ACHN (cell line): ENCODE measurements at regions not wholly inside any gene's neighbourhood (a gene's known extent, or its start where the extent isn't known, plus 50 kb on each side); places are given as distances from the start of the nearest gene placed in this dataset.

Experiments used
- DNase-seq: peaks from one replicate; pipeline ENCODE4 v3.0.0-alpha.2; 2015
- in situ Hi-C: cut with HindIII; loops from 2 replicates; pipeline ENCODE4 v1.10.0; 2017; ENCODE audit warnings: low sequenced_read_pairs, low pct_ligation_motif_present, low pct_unique_long_range_greater_than_20kb

DNA sequence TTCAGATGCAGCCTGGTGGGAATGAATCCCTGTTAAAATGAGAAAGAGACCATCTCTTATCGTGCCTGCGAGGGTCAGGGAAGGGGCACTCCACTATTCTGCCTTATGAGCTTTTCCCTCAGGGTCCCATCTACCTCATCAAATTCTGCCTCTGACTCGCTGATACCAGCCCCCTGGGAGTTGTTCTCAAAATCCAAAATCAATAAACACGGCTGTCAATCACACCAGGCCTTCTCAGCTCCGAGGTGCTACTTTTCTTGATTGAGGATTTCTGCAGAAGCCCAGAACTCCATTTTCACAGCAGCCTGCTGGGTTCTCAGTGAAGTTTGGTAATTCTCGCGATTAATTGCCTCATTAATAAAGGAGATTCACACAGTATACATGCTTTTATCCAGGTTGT lies 312.6 kb downstream of the STIM2 start:
- DNase-seq: no peak
- in situ Hi-C loops: no loop called here

DNA sequence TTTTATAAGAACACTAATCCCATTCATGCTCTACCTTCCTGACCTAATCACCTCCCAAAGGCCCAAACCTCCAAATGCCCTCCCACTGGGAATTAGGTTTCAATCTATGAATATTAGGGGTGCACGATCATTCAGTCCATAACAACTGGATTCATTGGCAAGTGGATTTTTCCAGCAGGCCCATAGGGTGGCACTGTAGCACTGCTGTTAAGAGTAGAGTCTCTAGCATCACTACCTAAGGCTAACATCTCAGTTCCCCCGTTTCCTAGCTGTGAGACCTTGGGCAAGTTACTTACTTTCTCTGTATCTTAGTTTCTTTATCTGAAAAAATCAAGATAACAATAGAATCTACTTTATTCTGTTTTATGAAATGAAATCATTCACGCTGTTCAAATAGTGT lies 315.8 kb downstream of the STIM2 start:
- DNase-seq: peak; percentile 18
- in situ Hi-C loops: no loop called here

DNA sequence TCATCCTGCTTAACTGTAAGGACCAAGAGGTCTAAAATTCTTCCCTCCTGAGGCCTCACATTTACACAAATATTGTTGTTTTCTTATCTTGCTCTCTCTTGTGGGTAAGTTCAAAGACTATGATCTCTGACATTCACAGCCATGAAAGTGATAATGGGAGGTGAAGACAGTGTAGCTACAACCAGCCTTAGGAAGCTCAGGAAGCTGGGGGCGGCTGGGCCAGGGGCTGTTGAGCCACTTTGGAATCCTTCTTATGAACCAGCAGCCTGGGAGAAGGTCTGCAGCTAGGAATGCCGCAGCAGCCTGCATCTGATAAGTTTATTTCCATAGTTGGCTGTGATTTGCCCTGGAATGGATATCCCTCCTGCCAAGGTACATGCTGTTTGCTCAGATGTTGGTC lies 316.2 kb downstream of the STIM2 start:
- in situ Hi-C loops: no loop called here
- no peak for DNase-seq

DNA sequence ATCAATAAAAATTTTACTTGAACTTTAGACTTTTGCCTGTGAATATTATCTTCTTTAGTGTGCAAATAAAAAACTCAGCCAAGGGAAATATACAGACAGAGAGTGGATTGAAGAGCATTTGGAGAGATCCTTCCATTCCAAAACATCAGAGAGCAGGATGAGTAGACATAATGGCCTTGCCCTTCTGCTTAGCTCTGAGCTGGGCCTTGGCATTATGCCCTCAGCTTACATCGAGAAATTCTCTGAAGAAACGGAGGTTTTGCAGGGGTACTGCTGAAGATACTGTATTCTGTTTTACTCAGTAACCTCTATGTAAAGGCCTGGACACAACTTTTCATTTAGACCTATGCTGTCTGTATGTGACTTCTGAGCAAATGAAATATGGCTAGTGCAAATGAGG lies 317.4 kb downstream of the STIM2 start:
- no peak for DNase-seq
- in situ Hi-C loops: no loop called here

DNA sequence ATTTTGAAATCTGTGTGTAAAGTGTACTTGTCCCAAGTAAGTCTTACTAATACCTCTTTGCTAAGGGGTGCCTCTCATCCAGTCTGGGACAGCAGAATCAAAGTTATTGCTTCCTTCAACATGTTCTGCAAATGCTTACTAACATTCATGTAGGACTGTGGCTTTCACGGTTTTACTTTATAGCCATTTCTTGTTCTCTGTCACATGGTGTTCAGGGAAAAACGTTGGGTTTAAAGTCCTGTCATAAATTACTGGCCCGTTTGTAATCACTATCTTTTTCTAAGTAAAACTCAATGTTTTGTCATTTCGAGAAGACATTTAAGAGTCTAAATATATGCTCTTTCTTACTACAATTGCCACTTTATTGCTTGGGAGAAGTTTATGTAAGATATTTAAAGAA lies 321.1 kb downstream of the STIM2 start:
- DNase-seq: no peak
- in situ Hi-C loops: no loop called here

DNA sequence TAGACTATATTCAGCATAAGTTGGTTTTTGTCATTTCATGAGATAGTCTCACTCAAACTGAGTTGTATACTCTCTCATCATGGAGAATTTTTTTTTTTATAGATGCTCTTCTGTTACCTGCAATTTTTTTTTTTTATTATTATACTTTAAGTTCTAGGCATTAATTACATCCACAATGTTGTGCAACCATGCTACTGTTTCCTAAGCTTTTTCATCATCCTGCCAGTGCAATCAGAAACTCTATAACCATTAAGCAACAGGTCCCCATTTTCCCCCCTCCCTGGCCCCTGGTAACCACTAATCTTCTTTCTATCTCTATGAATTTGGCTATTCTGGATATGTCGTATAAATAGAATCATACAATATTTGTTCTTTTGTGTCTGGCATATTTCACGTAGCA lies 321.6 kb downstream of the STIM2 start:
- in situ Hi-C loops: no loop called here
- DNase-seq: no peak

DNA sequence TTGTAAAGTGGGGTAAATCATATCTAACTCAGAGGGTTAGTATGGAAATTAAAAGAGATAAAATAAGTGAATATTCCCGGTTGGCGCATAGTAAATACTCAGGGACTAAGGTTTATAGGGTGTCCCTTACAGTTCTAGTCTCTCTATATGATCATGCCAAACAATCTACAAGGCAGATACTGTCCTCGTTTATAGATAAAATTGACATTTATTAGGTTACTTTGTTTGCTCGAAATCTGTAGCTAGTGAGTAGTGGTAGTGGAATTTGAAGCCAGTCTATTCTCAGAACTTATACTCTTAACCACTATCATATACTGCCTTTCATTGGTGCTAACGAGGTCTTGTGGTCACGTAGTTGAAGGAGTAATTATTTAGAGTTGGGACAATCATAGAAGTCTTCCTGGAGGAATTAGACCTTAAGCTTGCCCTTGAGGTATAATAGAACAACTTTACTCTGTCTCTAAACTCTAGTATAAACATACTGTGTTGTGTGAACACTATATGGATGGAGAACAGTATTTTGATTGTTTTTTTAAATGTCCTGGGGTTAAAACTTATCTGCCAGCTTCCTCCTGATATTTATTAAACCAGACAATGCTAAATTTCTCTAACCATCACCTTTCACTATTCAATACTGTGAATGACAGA lies 324.0 kb downstream of the STIM2 start:
- in situ Hi-C loops: no loop called here
- DNase-seq: no peak

DNA sequence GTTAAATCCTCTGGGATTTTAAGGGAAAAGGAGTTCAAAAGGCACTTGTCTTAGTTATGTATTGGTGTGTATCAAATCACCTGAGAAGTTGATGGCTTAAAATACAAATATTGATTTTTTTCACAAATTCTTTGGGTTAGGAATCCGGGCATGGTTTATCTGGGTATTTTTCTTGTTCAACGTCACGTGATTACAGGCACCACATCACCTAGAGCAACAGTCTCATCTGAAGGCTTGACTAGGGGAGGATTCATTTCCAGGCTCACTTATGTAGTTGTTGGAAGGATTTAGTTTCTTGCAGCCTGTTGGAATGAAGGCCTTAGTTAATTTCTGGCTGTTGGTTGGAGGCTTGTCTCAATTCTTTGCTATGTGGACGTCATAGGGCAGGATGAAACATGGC lies 326.1 kb downstream of the STIM2 start:
- DNase-seq: no peak
- in situ Hi-C loops: no loop called here

DNA sequence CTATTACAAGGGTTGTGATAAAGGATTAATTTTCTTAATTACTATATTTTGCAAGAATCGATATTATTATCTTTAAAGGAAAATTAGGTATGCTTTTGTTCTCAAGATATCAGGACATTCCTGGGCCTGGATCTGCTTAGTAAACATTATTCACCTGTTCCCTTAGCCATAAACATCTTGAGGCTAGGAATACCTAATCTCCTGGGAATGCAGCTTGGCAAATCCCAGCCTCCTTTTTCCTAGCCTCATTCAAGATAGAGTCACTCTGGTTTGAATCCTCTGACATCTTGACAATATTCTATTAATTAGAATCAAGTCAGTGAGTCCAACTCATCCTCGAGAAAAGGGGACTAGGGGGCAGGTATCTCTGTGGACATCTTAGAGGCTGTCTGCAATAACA lies 327.1 kb downstream of the STIM2 start:
- in situ Hi-C loops: no loop called here
- no peak for DNase-seq

DNA sequence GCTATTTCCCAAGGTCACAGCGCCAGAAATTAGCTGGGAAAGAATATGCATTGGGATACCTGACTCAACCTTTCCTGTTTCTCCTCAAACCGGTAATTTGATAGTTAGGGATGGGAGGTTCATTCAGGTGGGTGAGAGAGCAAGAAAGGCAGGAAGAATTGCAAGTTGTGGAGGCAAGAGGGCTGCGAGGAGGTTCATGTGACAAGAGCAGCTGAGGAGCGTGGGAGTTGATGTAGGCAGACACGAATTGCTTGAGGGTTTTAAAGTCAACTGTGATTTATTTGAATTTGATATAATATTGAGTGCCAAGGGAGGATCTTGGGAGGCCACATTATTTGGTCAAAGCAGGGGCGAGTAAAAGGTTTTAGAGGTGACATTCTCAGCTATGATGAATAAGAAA lies 329.0 kb downstream of the STIM2 start:
- in situ Hi-C loops: no loop called here
- DNase-seq: no peak

DNA sequence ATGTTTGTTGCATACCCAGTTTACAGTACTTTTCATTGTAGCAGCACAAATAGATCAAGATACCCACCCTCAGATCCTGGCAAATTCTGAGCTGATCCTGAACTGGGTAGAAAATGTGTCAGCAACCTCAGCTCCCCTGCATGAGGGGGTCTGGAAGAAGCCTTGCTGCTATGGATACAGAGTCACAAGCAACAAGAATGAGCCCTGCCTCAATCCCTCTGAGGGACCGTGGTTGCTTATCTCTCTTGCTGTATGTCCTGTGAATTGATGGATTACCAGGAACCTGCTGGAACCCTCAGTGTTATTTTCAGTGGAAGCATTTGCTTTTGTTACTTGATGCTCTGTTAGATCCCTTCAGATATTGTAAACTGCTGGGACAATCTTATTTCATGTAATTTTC lies 331.0 kb downstream of the STIM2 start:
- no peak for DNase-seq
- in situ Hi-C loops: no loop called here

DNA sequence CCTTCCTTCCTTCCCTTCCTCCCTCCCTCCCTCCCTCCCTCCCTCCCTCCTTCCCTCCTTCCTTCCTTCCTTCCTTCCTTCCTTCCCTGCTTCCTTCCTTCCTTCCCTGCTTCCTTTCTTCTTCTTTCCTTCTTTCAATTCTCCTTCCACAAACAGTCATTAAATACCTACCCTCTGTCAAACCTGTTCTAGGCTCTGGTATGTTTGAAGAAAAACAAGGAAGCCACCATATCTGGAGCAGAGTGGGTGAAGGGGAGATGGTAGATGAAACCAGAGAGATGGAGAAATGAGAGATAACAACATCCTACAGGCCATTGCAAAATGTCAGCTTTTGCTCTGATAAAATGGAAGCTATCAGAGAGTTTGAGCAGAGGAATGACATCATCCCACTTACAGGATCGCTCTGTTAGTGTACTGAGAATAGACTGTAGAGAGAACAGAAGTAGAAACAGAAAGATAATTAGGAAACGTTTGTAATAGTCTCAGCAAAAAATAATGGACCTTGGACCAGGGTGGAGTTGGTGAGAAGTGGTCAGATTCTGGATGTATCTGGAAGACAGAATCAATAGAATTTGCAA lies 334.0 kb downstream of the STIM2 start:
- DNase-seq: no peak
- in situ Hi-C loops: no loop called here

DNA sequence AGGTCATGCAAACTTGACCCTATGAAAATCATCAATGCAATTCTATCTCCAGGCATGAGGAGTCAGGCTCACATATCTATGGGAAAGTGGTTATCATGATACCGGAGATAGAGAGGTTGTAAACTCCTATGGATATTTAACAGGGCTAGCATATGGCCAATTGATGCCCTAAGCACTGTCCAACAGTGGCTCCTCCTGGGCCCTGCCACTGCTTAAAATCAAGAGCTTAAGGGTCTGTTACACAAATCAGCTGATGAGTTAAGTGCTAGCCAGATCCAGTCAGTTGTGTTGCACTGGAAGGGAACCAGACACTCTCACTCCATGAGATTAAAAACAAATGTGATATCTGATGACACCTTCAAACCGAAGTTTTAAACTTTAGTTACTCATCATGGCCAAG lies 337.6 kb downstream of the STIM2 start:
- DNase-seq: no peak
- in situ Hi-C loops: no loop called here

DNA sequence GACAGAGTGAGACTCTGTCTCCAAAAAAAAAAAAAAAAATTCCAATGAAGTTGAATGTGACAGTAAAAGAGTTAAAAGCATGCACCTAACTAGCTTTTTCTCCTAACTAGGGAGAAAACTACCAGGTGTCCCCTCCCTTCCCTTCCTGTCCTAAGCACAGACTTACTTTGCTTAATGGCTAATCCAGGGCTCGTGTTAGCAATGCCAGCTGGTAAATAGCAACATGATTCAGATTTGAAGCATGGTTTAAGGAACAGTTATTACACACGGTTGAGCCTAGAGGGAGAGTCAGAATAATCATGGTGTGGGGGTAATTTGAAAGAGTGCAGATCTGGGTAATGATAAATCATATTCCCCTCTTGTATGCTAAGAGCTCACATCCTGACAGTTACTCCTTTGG lies 338.3 kb downstream of the STIM2 start:
- in situ Hi-C loops: no loop called here
- DNase-seq: no peak

DNA sequence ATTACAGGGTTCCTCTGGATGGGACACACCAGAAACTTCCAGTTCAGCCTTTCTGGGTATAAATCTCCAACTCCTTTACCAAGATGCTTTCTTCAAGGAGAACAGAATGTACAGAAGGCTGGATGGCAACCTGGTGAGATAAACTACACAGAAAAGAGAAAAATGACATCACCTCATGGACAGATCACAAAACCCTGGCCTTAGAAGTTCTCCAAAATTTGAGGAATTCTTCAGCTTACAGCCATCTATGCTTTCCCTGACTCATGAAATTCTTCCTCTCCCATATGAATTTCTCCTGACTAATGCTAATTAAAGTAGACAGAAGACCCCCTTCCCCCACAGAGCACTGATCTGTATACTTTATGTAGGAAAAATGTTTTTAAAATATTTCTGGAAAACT lies 345.4 kb downstream of the STIM2 start:
- DNase-seq: no peak
- in situ Hi-C loops: no loop called here

DNA sequence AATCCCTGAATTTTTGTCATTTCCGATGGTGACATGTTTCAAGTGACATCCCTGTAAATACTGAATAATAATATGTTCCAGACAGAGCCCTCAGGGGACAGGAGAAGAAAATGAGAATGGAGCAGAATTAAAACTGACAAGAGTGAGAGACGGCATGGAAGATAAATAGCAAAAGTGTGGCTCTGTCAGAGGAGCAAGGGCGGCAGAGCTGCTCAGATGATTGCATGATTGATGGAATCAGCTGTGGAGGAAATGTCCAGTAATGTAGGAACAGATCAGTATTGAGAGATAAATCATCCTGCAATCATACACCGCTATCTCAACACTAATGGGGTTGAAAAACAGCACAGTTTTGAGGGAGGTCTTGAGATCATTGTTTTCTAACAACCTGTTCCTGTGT lies 350.3 kb downstream of the STIM2 start:
- in situ Hi-C loops: no loop called here
- no peak for DNase-seq

DNA sequence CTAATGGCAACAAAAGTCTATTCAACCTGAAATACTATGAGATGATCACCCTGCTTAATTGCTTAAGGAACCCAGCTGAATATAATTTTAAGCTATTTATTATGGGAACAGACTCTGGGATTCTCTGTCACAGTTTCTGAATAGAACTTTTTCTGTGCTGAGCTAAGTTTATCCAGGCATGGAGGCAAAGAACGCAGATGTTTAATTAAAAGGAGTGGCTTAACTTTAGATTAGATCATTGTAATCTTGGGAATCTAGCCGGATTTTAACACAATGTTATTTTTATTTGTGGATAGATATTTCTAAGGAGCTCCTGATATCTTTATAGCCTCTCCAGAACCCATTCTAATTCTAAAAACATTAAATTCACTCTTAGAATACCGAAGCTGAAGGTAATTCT lies 353.4 kb downstream of the STIM2 start:
- no peak for DNase-seq
- in situ Hi-C loops: no loop called here

DNA sequence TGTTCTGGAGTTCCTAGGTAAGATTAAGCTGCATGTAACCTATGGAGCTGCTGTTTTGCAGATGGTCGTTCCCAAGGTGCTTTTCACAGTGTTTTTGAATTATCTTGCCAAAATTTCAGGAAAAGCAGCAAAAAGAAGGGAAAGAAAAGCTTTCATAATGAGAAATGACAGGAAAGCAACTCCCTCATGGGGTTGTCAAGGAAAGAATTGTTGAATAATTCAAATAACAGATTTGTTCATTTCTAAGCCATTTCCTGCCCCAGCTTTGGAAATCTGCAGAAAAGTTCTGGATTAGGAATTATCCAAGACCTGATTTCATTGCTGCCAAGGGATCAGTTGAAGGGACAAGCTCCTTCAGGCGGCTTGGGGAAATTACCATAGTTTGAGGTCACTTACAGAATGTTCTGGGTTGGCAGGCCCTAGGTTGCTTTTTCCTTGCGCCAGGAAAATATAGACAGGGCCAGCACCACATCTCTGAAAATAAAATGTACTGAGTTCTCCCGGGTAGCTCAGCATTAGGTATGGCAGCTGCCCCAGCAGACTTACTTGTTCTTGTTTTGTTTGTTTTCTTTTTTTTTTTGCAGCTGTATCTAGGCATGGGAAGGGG lies 354.7 kb downstream of the STIM2 start:
- in situ Hi-C loops: no loop called here
- no peak for DNase-seq

DNA sequence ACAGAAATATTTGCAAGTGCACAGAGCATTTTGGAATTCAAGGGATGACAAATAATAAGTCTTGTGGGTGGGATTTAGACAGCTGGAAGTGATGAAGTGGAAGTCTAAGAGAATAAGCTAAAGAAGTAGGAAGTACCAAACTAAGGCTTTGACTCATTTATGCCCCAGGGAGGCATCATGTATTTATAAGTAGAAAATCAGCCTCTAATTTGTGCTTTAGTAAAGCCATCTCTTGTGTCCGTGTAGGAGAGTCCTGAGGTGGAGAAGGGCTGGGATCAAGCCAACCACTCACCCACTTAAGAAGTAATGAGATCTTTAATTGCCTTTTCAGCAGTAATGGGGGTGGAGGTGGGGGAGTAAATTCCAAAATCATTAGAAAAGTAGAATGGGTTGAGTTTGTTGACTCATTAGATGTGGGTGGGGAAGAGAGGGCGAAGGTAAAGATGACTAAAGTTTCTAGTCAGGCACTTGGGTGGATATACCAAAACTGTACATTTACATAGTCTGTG lies 356.7 kb downstream of the STIM2 start:
- in situ Hi-C loops: no loop called here
- DNase-seq: no peak

DNA sequence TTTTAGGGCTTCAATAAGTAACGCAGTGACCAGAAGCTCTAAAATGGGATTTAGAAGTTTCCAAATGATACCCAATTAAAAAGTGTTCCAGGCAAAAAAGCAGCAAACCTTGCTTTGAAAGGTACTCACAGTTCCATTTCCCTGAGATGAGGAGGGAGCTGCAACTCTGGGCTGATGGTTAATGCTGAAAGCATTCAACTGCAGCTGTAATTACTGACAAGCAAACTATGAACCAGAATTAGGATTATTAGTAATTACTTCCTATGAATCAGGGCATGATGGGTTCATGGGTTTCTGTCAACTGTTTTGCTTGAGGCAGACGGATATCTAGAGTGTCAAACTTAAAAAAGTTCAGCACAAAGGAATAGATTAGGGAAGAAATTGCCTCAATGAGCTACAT lies 357.4 kb downstream of the STIM2 start:
- in situ Hi-C loops: no loop called here
- no peak for DNase-seq
